AML-193 (cell line): ENCODE measurements at regions not wholly inside any gene's neighbourhood (a gene's known extent, or its start where the extent isn't known, plus 50 kb on each side); places are given as distances from the start of the nearest gene placed in this dataset.

Source experiments
- DNase-seq, 2 experiments: peaks; one replicate each; lab custom pipeline; 2025; lab: John Stamatoyannopoulos, UW

GRCh38 chr2:49487139-49487538, 332.8 kb upstream of the FSHR start:
- no peak for DNase-seq

DNA sequence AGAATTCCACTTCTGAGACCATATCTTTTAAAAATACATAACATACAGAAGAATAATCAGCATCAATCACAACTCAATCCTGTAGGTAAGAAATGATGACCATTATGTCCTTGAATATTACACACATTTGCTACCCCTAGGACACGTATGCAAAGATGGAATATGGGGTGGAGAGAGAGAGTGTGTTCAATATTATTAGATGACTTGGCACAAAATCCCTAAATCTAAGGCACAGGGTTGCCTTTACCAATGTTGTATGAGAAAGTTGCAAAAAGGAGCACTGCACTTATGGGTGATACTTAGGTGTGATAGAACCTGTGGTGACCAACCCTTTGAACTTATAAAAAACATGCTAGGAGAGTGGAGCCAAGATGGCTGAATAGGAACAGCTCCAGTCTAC, 326.2 kb upstream of the FSHR start:
- DNase-seq = no peak

DNA sequence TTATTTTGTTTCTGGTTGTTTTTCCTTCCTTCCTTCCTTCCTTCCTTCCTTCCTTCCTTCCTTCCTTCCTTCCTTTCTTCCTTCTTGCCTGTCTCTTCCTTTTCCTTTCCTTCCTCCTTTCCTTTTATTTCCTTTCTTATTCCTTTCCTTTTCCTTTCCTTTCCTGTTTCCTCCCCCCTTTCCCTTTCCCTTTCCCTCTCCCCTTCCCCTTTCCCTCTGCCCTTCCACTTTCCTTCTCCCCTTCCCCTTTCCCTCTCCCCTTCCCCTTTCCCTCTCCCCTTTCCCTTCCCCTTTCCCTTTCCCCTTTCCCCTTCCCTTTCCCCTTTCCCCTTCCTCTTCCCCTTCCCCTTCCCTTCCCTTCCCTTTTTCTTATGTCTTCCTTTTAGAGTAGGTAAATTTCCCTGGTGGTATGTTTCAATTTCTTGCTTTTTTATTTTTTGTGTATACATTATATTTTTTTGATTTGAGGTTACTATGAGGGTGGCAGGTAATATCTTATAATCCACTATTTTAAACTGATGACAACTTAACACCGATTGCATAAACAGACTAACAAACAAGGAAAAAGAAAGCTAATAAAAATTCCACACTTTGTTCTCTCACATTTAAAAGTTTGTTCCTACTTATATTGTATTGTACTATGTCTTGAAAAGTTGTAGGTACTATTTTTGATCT, 311.0 kb upstream of the FSHR start:
- DNase-seq = no peak

- no peak for DNase-seq
Measured at GRCh38 chr2:49459314-49459993, 305.1 kb upstream of the FSHR start.

- DNase-seq = no peak
Measured at GRCh38 chr2:49444005-49444404, 289.7 kb upstream of the FSHR start.

- DNase-seq = no peak
Measured at GRCh38 chr2:49426996-49427395, 272.7 kb upstream of the FSHR start.

GRCh38 chr2:49416252-49416651, 261.9 kb upstream of the FSHR start:
- no peak for DNase-seq

- DNase-seq = no peak
Measured at GRCh38 chr2:49404108-49404507, 249.8 kb upstream of the FSHR start.

GRCh38 chr2:49403637-49404036, 249.3 kb upstream of the FSHR start:
- no peak for DNase-seq

GRCh38 chr2:49379406-49379805, 225.1 kb upstream of the FSHR start:
- DNase-seq = no peak

GRCh38 chr2:49371128-49371701, 216.9 kb upstream of the FSHR start:
- no peak for DNase-seq

- DNase-seq = no peak
Measured at GRCh38 chr2:49369650-49370049, 215.3 kb upstream of the FSHR start.

- DNase-seq = no peak
Measured at GRCh38 chr2:49369101-49369500, 214.8 kb upstream of the FSHR start.

DNA sequence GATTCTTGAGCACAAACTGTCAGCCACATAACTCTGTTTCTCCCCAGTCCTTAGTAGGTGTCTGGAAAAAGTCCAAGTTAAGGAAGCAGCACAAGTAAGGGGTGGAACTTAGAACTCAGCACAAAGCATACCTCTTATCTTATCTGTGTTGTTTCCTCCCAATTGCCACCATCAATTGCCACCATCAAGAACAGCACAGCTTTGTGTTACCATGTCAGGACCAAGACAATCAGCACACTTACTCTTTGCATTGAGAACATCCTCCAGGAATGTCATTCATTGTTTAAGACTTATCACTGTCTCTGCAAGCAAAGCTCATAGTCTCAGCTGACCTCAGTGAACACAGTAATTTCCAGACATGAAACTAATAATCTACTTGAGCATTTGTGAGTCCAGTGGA, 212.7 kb upstream of the FSHR start:
- DNase-seq = no peak

DNA sequence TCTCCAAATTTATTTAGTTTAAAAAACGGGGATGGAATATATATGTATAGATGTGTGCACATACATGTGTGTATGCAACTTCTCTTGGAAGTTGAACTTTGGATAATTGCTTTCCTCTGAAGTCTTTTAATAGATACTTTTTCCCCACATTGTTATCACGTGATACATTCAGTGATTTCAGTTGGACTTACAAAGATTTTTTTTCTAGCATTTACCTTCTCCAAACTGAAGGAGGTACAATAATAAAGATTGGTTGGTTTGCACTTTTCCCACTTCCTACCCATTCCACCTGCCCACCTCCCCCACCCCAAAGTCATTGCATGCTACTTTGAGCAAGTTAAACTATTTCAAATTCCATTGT, 206.1 kb upstream of the FSHR start:
- DNase-seq = no peak

- DNase-seq = no peak
Measured at GRCh38 chr2:49359721-49360406, 205.5 kb upstream of the FSHR start.

DNA sequence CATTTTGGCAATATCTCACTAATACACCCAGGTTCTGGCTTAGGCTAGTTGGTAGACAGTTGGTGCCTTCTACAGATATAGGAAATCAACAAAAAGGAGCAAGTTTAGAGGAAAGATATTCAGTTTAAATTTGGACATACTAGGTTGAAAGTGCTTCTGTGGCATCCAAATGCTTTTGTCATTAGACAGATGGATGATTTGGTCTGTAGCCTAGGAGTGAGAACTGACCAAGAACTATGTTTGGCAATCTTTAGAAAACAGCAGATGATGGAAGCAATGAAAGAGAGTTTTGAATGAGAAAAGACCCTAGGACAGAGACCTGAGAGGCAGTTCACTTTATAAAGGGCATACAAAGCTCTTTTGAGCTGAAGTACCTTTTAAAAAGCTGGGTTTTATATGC, 201.3 kb upstream of the FSHR start:
- DNase-seq = no peak

GRCh38 chr2:49351560-49351959, 197.2 kb upstream of the FSHR start:
- DNase-seq = no peak

DNA sequence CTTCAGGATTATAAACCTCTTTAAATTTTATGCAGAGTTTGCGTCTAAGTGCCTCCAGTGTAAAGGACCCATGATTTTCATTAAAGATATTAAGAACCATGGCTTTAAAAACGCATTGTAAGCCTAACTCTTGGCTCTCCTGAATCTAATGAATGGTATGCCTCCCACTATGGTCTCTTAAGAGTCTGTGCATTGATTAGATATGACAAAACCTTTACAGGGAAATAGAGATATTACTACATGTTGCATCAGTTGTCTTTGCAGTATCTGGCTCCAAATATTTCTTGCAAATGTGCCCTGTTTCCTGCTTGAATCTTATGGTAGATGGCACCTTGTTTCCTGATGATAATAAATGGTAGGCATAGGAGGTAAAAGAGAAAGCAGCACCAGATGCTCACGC, 189.3 kb upstream of the FSHR start:
- DNase-seq = no peak

GRCh38 chr2:49342156-49342555, 187.8 kb upstream of the FSHR start:
- no peak for DNase-seq

DNA sequence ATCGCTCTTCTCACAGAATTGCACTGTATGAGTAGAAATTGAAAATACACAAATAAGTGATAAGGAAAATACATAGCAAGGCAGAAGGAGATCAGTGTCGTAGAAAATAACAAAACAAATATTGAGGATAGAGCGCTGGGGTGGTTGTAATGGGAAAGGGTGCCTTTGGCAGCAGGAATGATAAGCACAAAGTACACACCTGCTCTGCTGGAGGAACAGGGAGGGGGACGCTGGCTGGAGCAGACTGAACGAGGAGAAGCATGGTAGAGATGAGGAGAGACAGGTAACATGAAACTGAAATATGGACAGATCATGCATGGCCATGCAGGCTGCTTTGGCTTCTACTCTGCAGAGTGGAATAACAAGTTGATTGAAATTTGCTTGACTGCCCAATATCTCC, 181.2 kb upstream of the FSHR start:
- no peak for DNase-seq

DNA sequence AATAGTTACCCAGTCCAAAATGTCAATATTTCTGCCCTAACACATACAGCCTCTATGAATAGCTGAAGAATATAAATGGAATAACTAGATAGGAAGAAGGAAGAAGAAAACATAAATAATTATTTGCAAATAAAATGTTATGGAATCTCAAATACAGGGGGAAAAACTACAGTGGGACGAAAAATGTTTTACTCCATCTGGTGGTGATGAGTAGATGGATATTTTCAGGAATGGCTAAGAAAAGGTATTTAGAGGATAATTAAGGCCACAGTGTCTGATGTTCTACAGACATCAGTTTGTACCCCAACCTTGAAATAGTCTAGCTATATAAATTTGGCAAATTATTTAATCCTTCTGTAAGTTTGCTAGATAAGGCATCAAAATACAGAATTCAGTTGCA, 178.1 kb upstream of the FSHR start:
- DNase-seq = no peak

DNA sequence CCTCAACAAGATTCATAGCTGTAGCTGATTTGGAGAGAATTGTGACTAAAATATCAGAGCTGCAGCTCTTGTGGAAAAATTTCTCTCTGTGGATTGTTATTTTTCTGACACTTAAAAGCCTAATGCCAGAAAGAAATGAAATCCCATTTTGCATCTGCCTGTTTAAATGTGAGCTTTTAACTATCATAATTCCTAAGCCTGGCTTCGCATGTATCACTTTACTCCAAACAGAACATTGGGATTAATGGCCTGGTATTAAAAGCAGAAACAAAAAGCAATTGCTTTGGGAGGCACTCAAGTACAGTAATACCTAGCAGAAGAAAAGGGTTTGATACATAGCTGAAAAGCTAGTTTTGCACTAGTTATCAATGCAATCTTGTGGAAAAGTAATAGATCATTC, 164.2 kb upstream of the FSHR start:
- no peak for DNase-seq
